IPS-NIHi11 (cell line): ENCODE measurements at regions not wholly inside any gene's neighbourhood (a gene's known extent, or its start where the extent isn't known, plus 50 kb on each side); places are given as distances from the start of the nearest gene placed in this dataset.
"Not testable (repeated sequence)": the region's sequence is repeated elsewhere in the genome, so short reads cannot be mapped to it uniquely, and the experiment has no call there.

Experiments used
- DNase-seq: peaks from one replicate; pipeline ENCODE4 v3.0.0; 2012; ENCODE audit warnings: mixed read lengths, low spot score

DNA sequence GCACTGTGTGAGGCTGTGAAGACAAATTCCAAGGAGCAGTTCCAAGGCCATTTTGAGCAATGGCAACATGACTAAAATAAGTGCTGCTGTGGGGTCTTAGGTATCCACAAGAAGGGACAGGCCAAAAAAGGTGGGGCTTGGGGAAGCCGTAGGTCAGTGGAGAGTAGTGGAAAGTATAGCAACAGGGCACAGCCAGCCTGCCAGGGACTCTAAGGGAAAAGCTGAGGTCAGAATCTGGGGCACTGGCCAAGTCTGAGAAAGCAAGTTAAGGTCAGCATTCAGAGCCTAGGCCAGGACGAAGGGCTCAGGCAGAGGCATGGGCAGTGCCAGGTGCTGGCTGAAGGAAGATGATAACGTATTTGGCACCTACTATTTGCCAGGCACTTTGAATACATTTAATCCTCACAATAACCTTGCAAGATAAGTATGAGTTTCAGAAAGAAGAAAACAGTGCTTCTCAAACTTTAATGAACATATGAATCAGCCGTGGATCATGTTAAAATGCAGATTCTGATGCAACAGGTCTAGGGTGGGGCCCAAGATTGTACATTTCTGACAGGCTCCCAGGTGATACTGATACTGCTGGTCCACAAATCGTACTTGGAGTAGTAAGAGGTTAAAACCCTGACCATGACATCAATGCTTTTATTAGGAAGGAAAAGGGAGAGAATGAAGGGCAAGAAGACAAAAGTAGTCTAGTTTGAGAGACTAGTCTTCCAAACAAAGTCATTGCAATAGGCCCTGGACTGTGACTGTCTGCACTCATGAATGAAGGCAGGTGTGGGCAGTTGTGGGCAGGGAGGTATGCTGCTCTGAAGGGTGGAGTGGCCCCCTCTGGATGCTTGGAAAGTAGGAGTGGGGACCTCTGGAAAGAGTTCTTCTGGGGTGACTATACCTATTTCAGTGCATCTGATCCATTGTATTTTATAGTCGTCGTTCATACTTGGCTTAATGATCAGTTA lies 106.3 kb upstream of the ANKRD28 start:
- DNase-seq = no peak

GRCh38 chr3:15905041-15905440 lies 107.3 kb upstream of the ANKRD28 start:
- DNase-seq = no peak

- DNase-seq = not testable (repeated sequence)
These were observed 109.6 kb upstream of the ANKRD28 start for GRCh38 chr3:15907403-15907802.

DNA sequence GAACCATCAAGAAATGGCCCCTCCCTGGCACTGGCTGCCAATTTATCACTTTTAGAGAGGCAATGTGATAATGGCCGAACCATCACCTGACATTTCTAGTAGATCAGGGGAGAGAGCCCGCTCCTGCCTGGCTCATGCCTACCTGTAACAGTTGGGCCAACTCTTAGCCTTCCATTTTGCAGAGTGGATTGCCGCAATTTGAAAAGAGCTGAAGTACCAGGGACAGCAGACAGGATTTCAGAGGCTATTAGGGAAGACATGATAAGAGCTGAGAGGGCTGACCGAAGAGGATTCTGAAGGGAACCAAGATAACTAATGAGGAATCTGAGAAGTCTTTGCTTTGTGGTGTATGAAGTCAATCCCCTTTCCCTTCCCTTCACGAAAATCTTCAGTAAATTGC lies 121.2 kb upstream of the ANKRD28 start:
- DNase-seq = no peak

GRCh38 chr3:15919971-15920370 lies 122.2 kb upstream of the ANKRD28 start:
- DNase-seq = no peak

DNA sequence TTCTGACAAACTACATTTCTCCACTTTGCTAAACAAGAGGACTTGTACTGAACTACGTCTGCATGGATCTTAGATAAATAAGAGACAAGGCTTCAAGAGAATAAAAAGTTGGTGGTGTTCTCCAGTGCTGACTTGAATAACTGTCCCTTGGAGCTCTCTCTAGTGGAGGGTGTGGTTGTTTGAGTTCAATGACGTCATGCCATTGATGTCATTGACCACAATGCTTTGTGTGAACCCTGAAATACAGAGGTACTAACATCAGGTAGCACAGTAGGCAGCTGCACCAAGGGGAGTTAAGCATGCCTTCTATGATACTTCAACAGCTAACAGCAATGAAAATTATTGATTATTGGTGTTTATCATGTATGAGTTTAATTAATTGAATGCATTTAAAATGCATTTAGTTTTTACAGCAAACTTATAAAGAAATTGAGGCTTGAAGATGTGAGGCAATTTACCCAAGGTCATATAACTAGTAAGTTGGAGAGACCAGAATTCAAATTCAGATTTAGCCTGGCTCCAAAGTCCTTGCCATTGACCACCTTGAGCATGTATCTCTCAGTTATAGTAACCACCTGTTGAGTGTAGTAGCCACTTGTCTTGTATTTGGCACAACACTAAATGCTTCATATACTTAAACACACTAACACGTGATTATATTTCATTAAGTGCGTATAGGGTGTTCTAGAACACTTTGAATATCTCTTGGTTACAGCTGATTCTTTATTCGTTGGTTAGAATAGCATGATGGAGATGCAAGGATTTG lies 126.0 kb upstream of the ANKRD28 start:
- DNase-seq = no peak

- DNase-seq = no peak
These were observed 127.1 kb upstream of the ANKRD28 start for GRCh38 chr3:15924914-15925313.

GRCh38 chr3:15926871-15927270 lies 129.1 kb upstream of the ANKRD28 start:
- DNase-seq = no peak

GRCh38 chr3:15927969-15928368 lies 130.2 kb upstream of the ANKRD28 start:
- no peak for DNase-seq

DNA sequence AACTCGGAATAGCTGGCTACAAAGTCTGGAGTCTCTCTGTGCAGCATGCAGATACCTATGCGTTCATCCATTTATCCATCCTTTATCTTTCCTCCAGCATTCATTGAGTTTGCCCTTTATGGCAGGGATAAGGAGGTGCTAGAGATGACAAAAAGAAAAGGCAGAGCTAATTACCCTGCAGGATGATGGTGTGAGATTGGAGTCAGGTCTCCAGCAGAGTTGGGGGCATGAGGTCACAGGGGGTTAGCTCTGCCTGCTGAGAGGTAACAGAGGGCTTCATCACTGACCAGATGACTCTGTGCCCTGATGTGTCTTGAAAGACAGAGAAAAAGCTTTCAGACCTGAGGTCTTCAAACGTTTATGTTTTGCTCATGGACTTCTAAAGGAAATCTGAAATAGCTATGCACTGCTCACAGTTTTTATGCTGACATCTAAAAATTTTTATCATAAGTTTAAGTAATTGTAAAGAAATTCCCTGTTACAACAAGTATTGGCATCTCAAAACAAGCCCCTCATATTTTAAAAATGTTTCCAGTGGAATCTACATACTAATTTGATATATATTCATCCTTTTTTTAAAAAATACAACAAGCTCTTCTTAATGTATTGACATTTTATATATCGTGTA lies 132.3 kb upstream of the ANKRD28 start:
- DNase-seq = no peak

DNA sequence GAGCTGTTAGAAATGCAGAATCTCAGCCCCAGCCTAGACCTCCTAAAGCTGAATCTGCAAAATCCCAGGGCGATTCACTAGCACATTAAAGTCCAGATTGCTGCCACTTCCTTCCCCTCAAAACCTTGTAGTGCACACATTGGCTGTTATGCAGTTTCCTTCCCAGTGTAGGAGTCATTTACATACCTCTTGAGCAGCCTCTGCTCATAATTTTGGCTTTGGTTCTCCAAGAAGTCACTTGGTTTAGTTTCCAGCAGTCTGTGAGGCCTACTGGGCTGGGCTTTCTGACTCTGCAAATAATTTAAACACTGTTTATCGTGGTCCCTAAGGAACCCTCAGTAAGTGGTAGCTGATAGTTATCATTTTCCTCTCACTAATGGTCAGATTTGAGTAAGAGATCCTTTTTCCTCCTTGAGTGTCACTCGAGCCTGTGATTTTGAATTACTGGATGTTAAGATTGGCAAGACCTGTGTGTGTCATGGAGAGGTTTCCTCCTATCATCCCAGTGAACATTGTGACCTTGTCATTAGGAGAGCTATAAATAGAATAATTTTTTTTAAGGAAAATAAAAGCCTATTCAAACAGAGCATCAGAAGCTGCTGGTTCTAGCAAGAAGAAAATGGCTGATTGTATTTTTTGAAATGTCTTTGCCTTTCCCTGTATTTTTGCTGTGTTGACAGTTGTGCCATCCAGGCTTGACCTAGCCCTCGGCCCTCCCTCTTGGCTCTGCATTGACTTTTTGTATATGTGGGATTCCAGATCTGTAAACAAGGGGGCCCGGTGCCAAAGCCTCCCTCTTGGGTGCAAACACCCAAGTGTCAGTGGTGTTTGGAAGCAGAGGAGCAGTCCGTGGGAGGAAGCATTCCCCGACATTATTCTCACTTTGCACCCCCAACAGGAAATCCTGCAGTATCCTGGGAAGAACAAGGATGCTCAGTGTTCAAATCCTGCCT lies 134.8 kb upstream of the ANKRD28 start:
- no peak for DNase-seq

DNA sequence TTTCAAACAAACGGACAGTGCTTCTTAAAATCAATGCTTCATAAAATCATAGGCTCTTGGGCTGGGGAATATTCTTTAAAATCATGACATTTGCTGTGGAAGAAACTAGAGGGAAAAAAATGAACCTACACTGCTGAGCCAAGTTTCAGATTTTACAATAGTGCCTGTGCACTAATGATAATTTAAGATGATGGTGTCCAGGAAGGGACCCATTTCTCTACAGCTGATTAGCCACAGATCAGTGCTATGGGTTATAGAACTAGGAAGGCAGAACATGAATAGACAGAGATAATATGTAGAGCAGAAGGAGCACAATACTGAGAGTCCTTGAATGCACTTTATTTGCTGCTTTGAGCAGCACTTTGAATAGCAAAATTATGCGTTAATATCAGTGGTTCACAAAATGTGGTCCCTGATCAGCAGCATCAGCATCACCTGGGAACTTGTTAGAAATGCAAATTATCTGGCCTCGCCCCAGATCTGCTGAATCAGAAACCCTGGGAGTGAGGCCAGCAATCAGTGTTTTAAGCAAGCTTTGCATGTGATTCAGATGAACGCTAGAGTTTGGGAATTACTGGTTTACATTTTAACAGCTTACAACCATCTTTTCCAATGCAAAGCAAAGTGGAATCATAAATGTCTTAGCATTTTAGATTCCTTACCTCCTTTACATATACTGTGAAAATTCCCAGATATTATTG lies 135.8 kb upstream of the ANKRD28 start:
- DNase-seq = no peak

- DNase-seq = no peak
These were observed 136.8 kb upstream of the ANKRD28 start for GRCh38 chr3:15934389-15935195.

- DNase-seq = no peak
These were observed 138.5 kb upstream of the ANKRD28 start for GRCh38 chr3:15936312-15936711.

GRCh38 chr3:15940641-15941040 lies 142.9 kb upstream of the ANKRD28 start:
- DNase-seq = no peak

DNA sequence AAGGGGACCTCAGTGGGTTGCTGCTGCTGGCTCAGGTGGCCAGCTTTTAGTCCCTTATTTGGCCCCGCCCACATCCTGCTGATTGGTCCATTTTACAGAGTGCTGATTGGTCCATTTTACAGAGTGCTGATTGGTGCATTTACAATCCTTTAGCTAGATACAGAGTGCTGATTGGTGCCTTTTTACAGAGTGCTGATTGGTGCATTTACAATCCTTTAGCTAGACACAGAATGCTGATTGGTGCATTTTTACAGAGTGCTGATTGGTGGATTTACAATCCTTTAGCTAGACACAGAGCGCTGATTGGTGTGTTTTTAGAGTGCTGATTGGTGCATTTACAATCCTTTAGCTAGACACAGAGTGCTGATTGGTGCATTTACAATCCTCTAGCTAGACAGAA lies 143.7 kb upstream of the ANKRD28 start:
- not testable (repeated sequence) for DNase-seq

- no peak for DNase-seq
These were observed 144.2 kb upstream of the ANKRD28 start for GRCh38 chr3:15941958-15942357.

DNA sequence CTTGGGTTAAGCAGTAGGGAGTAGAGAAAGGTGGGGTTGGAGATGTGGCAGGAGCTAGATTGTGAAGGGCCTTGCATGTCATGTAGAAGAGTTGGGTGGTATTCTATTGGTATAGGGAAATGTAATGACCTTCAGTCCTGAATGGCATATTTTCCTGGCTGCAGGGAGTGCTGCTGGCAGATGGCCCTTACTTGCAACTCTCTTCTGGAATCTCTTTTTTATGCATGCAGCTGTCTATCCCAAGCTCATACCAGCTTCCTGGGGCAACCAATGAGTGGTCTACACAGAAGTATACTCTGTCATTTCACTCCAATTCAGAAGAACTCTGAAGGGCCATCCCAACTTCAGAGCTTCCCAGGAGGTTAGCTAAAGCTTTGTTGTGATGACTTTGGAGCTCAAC lies 144.7 kb upstream of the ANKRD28 start:
- DNase-seq = no peak

DNA sequence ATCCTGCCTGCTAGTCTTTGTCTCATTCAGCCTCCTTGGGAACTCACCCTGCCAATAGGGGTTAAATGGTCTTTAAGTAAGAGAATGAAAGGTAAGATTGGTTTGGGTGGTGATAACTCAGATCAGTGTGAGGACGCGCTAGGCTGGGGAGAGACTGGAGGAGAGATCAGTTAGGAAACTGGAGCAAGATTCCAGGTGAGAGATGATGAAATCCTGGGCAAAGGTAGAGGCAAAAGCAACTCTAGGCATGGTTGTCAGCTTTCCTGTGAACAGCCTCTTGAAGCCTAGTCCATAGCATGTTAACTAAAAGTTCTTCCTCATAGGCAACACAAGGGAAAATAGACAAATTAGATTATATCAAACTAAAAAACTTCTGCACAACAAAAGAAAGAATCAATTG lies 145.2 kb upstream of the ANKRD28 start:
- DNase-seq = no peak

DNA sequence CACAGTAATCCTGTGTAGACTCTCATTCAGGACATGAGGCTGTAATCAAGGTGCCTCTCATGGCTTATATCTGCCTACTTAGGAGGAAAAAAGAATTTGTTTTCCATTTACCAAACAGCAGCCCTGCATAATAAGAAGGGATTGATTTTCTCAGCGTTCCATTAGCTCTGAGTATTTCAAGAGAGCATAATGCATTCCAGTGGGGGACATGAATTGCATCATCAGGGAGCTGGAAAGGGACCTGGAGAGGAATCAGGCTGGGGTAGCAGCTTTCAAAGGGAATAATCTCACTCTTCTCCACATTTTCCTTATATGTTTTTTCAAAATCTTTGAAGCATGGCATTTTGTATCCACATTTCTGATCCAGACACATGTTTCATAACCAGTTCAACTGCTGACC lies 150.6 kb upstream of the ANKRD28 start:
- DNase-seq = no peak
